ENCODE measurements at regions not wholly inside any gene's neighbourhood (a gene's known extent, or its start where the extent isn't known, plus 50 kb on each side); places are given as distances from the start of the nearest gene placed in this dataset.
"Not testable (repeated sequence)": the region's sequence is repeated elsewhere in the genome, so short reads cannot be mapped to it uniquely, and the experiment has no call there.

DNA sequence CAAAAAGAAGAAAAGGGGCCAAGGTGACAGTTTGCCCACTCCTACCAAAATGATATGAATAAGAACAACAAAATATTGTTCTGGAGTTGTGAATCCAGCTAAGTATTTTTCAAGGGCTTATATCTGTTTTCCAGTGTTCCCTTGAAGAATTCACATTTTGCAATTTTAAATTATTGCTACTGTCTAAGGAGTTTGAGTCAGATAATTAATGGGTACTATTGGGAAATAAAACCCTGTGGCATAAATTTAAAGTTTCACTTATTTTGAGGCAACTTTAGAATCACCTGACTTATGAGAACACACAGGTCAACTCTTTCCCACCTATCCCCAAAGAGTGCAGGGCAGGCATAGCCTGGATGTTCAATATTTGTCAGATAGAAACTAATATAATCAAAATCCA, 188.0 kb upstream of the GHR start:
- DNase-seq (ENCODE audit: extremely low read depth, low read depth), result no peak

DNA sequence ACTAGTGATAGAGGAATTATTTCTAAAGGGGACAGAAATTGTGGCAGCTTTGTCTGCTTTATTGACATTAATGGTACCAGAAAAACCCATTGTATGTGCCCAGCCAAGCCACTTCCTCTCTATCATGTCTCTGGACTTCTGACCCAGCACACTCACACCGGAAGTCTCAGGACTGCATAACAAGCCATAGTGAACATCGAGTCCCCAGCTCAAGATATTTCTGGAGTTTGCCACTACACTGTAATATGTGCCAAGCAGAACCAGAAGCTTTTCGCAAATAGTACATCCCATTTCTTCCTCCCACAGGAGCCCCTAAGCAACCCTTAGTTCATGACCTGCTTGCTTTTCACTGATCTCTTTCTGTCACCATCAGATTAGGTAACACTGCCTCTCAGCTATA, 187.4 kb upstream of the GHR start:
- no peak for DNase-seq (ENCODE audit: extremely low read depth, low read depth)

DNA sequence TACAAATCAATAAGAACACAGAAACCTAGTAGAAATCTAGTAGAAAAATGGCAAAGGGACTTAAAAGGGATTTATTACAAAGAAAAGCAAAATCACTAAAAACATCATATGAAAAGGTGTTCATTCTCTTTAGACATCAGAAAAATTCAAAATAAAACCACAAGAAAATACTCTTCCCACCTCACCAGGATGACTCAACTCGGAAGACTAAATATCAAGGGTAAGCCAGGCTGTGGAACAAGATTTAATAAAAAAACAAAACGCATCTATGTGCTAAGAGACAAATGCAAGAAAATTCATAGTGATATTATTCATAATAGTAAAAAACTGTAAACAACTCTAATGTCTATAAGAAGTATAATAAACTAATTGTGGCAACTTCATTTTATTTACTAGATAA, 181.6 kb upstream of the GHR start:
- no peak for DNase-seq (ENCODE audit: extremely low read depth, low read depth)

DNA sequence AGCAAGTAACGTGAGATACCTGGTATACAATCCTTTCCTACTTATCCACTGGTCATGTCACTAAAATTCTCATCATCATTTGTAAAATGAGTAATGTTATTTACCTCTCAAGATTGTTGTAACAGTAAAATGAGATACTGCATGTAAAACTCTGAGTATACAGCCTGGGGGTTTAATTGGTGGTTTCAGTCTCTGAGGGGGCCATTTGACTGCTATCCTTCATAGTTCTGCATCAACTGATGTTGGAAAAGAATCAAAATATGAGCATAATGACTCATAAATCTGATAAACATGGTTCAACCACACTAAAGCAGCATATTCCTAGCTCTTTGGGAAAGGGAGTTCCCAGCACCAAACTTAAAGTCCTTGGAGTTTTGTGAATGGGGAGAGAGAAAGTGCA, 181.0 kb upstream of the GHR start:
- DNase-seq (ENCODE audit: extremely low read depth, low read depth), result no peak

DNA sequence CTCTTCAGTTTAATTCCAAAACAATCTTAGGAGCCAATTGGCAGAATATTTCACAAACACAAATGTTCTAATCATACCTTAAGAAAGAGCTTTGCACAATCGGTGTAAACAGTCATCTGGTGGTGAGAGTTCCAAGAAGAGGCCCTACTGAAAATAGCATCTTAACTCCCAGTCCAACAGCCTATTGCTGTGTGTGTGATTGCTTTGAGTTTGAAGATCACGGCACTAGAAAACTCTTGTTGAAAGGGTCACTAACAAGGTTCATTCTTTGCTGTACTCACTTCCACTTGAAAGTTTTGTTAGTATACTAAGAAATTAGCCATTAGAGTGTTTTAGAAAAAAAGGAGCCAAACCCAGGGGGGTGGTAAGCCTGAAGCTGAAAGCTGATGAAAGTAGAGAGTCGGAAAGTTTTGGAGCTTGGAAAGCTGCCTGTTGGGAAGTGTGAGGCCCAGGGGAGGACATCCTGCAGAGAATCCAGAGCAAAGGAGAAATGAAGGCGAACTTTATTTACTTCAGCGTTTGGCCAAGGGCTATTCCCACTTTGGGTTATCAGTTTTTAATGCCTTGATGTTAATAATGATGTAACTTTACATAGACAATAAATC, 180.3 kb upstream of the GHR start:
- DNase-seq (ENCODE audit: extremely low read depth, low read depth), result no peak

DNA sequence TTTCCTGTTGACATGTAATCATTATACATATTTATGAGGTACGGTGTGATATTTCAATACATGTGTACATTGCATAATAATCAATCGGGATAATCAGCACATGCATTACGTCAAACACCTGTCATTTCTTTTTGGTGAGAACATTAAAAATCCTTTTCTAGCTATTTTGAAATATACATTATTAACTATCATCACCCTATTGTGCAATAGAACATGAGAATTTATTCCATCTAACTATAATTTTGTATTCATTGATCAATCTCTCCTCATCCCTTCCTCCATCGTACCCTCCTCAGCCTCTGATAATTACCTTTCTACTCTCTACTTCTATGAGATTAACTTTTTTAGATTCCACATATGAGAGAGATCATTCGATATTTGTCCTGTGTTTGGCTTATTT, 170.9 kb upstream of the GHR start:
- no peak for DNase-seq (ENCODE audit: extremely low read depth, low read depth)

DNA sequence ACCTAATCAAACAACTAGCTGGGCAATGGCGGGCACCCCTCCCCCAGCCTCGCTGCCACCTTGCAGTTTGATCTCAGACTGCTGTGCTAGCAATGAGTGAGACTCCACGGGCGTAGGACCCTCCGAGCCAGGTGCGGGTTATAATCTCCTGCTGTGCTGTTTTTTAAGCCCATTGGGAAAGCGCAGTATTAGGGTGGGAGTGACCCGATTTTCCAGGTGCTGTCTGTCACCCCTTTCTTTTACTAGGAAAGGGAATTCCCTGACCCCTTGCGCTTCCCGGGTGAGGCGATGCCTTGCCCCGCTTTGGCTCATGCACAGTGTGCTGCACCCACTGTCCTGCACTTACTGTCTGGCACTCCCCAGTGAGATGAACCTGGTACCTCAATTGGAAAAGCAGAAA, 163.3 kb upstream of the GHR start:
- not testable (repeated sequence) for DNase-seq (ENCODE audit: extremely low read depth, low read depth)

DNA sequence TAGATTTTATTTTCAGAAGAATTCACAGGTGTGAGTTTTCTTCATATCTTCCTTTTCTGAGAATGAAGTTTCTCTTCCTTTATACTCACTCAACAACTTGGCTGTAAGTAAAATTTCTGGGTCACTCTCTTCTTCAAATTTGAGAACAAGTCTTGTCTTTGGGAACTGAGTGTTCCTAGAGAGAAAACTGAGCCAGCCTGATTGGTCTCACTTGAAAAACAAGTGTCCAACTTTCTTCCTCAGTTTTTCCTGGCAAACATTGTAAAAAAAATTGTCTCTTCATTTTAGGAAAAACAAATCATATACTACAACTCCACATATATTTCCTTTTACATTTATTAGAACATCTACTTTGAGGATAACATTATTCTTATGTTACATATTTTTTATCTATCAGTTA, 156.1 kb upstream of the GHR start:
- DNase-seq (ENCODE audit: extremely low read depth, low read depth), result no peak

DNA sequence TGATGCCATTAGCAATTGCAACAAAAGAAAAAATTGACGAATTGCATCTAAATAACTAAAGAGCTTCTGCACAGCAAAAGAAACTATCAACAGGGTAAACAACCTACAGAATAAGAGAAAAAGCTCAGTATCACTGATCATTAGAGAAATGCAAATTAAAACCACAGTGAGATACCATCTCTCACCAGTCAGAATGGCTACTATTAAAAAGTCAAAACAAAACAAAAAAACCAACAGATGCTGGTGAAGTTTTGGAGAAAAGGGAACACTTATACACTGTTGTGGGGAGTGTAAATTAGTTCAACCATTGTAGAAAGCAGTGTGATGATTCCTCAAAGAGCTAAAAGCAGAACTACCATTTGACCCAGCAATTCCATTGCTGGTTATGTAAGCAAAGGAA, 155.1 kb upstream of the GHR start:
- DNase-seq (ENCODE audit: extremely low read depth, low read depth), result not testable (repeated sequence)

DNA sequence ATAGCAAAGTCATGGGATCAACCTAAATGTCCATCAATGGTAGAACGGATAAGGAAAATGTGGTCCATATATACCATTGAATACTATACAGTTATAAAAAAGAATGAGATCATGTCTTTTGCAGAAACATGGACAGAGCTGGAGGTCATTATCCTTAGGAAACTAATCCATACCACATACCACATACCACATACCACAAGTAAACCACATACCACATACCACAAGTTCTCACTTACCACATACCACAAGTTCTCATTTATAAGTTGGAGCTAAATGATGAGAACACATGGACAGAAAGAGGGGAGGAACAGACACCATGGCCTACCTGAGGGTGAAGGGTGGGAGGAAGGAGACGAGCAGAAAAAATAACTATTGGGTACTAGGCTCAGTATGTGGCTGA, 154.6 kb upstream of the GHR start:
- DNase-seq (ENCODE audit: extremely low read depth, low read depth), result no peak

DNA sequence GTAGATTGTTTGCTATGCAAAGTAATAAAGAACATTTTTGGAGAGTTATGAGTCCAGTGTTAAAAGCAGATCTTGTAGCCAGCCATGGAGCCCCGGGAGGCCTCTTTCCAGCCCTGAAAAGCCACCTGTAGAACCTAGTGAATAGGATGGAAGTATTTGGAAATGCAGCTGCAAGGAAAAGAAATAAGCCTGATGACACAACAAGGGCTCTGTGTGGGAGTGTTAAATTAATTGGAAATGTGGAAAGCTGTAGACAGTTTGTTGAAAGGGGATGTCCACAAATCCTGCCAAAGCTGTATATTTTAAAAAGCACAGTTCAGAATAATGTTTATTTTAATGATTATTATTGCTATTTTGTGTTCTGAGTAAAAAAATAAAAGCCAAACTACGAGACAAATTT, 152.5 kb upstream of the GHR start:
- DNase-seq (ENCODE audit: extremely low read depth, low read depth), result no peak

DNA sequence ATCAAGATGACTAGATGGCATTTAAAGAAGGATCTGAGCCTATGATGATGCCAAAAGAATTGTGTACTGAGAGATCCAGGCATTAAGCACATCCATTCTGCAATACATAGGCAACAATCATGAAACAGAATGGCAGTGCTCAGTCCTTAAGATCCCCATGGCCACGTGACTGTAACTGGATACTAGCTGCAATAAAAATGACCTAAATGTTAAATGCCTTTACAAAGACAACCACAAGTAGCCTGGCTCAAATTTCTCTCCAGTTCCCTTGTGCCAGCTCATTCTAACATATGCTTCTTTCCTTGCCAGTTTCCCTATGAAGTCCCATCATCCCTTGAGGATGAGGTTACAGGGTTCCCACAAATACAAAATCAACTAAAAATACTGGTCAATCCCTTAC, 148.3 kb upstream of the GHR start:
- peak; percentile 0 for DNase-seq (ENCODE audit: extremely low read depth, low read depth)

DNA sequence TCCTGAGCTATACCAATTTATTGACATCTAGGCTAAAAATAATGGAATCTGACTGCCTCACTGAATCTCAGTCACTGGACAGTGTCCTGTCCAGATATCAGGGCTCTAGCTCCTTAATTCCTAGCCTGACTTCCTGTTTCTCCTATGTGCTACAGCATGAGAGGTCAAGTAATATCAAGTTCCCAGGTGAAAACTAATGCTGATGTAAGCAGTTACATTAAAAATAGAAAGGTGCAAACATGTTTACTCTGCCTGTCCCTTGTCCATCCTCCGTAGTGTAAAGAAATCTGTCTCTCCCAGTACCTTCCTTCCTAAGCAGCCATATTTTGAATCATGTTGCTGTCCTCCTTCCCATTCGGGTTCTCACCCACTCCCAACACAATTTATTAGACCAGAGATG, 145.9 kb upstream of the GHR start:
- DNase-seq (ENCODE audit: extremely low read depth, low read depth), result no peak

DNA sequence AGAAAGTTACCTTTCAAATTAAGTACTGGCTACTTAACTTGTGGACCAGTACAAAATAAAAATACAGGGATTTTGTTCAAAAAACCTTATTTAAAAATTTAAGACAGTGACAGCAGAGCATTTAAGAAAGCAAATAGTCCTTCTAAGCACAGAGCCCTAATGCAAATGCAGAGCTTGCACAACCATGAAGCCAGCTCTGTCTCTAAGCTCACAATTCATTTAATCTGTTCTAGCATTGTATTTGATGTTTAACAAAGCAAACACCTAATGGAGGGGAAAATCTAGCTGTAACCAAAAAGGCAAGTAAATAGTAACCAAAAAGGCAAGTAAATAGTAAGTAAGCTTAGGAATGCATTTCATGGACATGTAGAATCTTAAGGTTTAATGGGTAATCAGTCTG, 138.7 kb upstream of the GHR start:
- DNase-seq (ENCODE audit: extremely low read depth, low read depth), result no peak

DNA sequence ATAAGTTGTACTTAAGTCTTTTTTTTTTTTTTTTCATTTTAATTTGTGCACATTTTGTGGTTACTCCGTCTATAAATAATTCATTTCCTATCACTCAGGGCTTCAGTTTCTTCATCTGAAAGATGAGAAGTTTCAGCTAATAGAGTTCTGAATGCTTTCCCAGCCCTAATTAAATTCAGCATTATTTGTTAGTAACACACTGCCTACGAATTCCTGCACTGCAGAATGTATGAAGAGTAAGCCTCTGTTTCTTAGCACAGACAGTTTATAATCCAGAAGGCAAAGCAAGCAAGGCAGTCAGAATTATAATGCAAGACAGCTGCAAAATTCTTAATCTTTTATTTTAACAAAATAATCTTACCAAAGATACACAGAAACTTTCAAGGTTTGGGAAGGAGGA, 138.0 kb upstream of the GHR start:
- DNase-seq (ENCODE audit: extremely low read depth, low read depth), result no peak

DNA sequence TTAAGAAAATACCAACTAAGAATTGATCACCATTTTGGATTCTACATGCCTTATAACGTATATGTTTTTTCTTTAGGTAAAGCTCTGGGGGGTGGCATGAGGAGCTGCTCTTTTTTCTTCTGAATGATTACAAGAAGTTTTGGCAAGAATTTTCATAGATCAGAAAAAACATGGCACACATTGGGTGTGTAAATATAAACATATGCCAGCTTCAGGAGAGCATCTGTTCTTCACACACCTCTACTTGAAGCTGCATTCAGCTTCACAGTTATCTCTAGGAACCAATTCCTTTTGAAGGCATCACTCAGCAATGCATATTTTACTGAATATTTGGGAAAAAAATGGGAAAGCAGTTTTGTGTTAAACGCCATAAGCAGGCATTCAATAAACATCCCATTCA, 122.7 kb upstream of the GHR start:
- DNase-seq (ENCODE audit: extremely low read depth, low read depth), result no peak

DNA sequence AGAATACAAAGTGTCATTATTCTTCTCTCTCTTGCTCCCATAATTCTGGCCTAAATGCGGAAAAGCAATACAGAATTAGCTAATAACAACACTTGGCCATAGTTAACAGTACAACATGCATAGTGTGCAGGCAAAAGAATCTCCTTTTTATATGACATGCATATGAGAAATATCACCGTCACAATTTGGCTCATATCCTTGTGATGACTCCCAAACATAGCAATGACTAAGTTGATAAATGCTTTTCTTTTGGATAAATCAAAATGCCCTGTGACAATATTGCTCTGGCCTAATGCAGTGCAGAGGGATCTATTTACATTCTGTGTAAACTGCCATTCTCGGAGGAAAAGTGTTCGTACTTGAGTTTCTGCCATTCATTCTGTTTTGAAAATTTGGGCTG, 121.9 kb upstream of the GHR start:
- DNase-seq (ENCODE audit: extremely low read depth, low read depth), result peak; percentile 24

DNA sequence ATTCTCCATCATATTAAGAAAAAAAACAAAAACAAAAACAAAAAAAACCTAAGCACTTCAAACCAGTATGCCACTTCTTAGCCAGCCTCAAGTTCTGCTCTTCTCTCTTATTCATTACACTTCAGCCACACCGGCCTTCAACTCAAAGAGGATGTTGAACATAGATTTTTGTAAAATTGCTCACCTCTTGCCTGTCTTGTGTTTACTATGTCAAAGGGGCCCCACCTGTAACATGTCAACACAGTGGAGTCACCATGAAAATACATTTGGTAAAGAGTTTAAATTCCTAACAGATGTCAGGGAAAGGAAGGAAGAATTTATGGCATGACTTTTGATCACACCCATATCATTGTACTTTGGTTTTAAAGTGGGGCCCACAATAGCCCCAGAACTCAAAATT, 121.1 kb upstream of the GHR start:
- no peak for DNase-seq (ENCODE audit: extremely low read depth, low read depth)

DNA sequence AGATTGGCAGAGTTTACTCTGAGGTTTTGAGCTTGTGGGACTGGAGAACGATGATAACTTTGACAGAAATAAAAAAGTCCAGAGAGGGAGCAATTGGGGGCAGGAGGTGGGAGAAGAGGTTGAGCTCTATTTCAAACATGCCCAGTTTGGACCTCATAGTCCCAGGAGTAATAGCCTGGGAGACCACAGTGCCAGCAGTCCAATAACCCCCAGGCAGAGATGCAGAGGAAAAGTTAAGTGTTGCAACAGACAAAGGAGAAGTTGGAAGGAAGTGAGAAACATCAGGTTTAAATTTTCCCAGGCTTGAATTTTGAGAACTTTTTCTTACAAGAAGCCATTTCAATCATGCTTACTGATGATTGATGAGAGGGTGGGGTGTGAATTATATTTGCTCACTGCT, 117.0 kb upstream of the GHR start:
- no peak for DNase-seq (ENCODE audit: extremely low read depth, low read depth)

DNA sequence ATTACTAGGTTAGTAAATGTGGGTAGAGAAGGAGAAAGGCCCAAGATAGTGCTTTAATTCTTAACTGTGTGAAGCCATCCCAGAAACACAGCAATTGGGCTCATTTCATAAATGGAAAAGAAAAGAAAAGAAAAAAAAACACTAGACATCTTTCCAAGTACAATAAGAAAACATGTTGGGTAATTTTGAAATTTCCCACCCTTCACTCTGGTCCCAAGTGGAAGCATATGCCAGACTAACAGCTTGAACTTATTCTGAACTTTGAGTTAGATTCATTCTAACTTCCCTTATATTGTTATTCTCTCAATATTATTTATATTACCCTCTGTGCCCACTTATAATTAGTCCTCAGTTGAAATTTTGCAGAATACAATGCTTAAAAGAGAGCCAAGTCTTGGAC, 113.4 kb upstream of the GHR start:
- no peak for DNase-seq (ENCODE audit: extremely low read depth, low read depth)

DNA sequence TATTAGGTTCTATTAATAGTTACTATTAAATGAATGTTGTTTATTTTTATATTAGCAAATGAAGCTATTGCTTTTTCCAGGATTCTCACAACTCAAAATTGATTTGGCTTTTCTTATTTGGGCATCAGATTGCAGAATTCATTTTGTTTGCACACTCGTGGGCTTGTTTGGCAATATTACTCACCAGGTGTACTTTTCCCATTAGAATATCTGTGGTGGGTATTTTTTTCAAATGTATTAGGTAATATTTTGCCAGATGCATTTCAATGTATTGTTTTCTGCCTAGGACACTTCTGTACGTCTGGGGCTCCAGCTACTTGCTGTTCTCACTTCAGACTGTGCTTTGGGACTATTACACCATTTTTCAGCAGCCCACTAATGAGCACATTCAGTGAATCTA, 108.0 kb upstream of the GHR start:
- no peak for DNase-seq (ENCODE audit: extremely low read depth, low read depth)

DNA sequence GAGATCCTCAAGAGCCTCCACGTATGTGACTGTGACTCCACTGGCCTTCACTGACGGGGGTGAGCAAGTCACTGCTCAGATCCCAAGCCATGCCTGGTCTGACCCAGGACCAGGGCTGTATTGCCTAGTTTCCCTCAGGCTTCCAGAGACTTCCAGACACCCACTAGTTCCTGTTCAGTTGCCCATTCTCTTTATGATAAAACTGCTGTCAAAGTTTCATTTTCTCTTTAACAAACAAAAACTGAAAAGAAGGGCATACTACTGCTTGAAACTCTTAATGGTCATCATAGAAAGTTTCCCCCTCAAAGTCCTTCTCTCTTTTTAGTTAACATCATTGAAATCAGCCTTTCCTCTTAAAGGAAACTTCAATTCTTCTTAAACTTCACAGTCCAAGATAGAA, 105.7 kb upstream of the GHR start:
- no peak for DNase-seq (ENCODE audit: extremely low read depth, low read depth)

DNA sequence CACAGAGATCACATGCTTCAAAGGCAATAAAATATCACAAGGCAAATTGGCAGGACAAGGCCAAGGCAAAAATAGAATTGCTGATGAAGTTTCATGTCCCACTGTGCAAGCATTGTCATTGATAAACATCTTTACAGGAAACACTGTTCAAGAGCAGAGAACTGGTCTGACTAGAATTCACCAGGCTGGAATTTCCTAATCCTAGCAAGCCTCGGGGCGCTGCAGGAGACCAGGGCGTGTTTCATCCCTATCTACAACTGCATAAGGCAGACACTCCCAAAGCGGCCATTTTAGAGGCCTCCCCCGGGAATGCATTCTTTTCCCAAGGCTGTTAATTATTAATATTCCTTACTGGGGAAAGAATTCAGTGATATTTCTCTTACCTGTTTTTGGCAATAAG, 103.7 kb upstream of the GHR start:
- not testable (repeated sequence) for DNase-seq (ENCODE audit: extremely low read depth, low read depth)

DNA sequence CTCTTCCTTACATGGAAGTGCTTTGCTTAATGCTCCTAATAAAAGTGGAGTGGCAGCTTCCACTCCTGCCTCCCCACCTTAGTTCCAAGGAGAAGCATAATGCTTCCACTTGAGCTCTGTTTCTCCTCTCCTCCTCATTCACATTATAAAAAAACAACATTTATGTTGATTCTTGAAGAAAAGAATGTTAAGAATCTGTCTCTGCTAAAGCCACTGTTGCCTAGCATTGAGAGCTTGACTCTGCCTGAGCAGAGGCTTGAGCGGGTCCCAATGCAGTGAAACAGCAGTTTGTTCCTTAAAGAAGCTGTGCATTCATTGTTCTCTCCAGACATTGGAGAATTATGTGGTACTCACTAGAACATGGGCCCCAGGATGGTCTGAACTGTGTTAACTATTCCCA, 101.5 kb upstream of the GHR start:
- DNase-seq (ENCODE audit: extremely low read depth, low read depth), result no peak

Measured in NCI-H460 (cell line).